DOHH2 (cell line): ENCODE measurements at regions not wholly inside any gene's neighbourhood (a gene's known extent, or its start where the extent isn't known, plus 50 kb on each side); places are given as distances from the start of the nearest gene placed in this dataset.

Experiments used
- H3F3A ChIP-seq: fragments of 200-600 bp; sonication (generic), shearing (Covaris generic); 2 replicates; pipeline ENCODE4 v1.6.0; 2016; ENCODE audit warnings: antibody characterized with exemption, mild to moderate bottlenecking; ENCODE audit not compliant: control insufficient read depth, insufficient read depth
- H3K27ac ChIP-seq: fragments of 200-600 bp; sonication (generic); 2 replicates; pipeline ENCODE4 v1.5.1; 2014; ENCODE audit warnings: low read depth, mild to moderate bottlenecking, low read length, moderate library complexity
- H3K27me3 ChIP-seq: fragments of 200-600 bp; sonication (generic); 2 replicates; pipeline ENCODE4 v1.6.1; 2014; ENCODE audit warnings: mild to moderate bottlenecking, low read length, mixed read lengths; ENCODE audit not compliant: control insufficient read depth
- H3K36me3 ChIP-seq: fragments of 200-600 bp; sonication (generic); 2 replicates; pipeline ENCODE4 v1.6.1; 2014; ENCODE audit warnings: mild to moderate bottlenecking, low read length, moderate library complexity, mixed read lengths; ENCODE audit not compliant: control insufficient read depth
- H3K4me1 ChIP-seq: fragments of 200-600 bp; sonication (generic); 2 replicates; pipeline ENCODE4 v1.6.1; 2014; ENCODE audit warnings: mild to moderate bottlenecking, low read length, mixed read lengths; ENCODE audit not compliant: control insufficient read depth
- H3K4me2 ChIP-seq: fragments of 200-600 bp; sonication (generic); 2 replicates; pipeline ENCODE4 v1.6.0; 2014; ENCODE audit warnings: mild to moderate bottlenecking, low read length, moderate library complexity
- H3K4me3 ChIP-seq: fragments of 200-600 bp; sonication (generic); 2 replicates; pipeline ENCODE4 v1.5.1; 2014; ENCODE audit warnings: mild to moderate bottlenecking, low read length, mixed read lengths
- H3K79me2 ChIP-seq: fragments of 200-600 bp; sonication (generic); 2 replicates; pipeline ENCODE4 v1.6.1; 2014; ENCODE audit warnings: mild to moderate bottlenecking, low read length, mixed read lengths; ENCODE audit not compliant: control insufficient read depth
- H3K9me2 ChIP-seq: fragments of 200-600 bp; sonication (generic); replicated peaks from 2 replicates; pipeline ENCODE4 v1.6.1; 2014; ENCODE audit warnings: mild to moderate bottlenecking, low read length, mixed read lengths; ENCODE audit not compliant: control insufficient read depth
- H3K9me3 ChIP-seq: fragments of 200-600 bp; sonication (generic); 2 replicates; pipeline ENCODE4 v1.6.1; 2014; ENCODE audit warnings: antibody characterized with exemption, low read length, mixed read lengths; ENCODE audit not compliant: control insufficient read depth, insufficient read depth
- H4K20me1 ChIP-seq: fragments of 200-600 bp; sonication (generic); 2 replicates; pipeline ENCODE4 v1.6.0; 2014; ENCODE audit warnings: low read depth, mild to moderate bottlenecking, antibody characterized with exemption, low read length, moderate library complexity; ENCODE audit not compliant: control insufficient read depth, insufficient read depth
- EZH2phosphoT487 ChIP-seq: fragments of 200-600 bp; sonication (generic); IDR thresholded peaks from 2 replicates; pipeline ENCODE4 v1.6.1; 2017; ENCODE audit warnings: borderline replicate concordance, mild to moderate bottlenecking, antibody characterized with exemption, low read length, moderate library complexity, mixed read lengths
- TF ChIP-seq, protein P1 (sequence below): fragments of 200-600 bp; sonication (generic); IDR thresholded peaks from one replicate; pipeline ENCODE4 v1.5.1; 2014; ENCODE audit warnings: antibody characterized with exemption, mild to moderate bottlenecking, low read depth, low read length; ENCODE audit not compliant: poor library complexity, severe bottlenecking

DNA sequence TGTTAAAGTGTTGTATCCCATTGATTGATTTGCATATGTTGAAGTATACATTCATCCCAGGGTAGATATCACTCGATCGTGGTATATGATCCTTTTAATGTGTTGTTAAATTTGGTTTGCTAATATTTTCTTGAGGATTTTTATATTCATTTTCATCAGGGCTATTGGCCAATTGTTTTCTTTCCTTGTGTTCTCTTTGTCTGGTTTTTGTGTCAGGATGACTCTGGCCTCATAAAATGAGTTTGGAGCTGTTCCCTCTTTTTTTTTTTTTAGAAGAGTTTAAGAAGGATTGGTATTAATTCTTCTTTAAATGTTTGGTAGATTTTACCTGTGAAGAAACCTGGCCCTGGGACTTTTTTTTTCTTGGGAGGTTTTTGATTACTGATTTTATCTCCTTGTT, 303.5 kb upstream of the RTL1 start:
- TF ChIP-seq EZH2phosphoT487, result no peak
- TF ChIP-seq, protein P1, sequence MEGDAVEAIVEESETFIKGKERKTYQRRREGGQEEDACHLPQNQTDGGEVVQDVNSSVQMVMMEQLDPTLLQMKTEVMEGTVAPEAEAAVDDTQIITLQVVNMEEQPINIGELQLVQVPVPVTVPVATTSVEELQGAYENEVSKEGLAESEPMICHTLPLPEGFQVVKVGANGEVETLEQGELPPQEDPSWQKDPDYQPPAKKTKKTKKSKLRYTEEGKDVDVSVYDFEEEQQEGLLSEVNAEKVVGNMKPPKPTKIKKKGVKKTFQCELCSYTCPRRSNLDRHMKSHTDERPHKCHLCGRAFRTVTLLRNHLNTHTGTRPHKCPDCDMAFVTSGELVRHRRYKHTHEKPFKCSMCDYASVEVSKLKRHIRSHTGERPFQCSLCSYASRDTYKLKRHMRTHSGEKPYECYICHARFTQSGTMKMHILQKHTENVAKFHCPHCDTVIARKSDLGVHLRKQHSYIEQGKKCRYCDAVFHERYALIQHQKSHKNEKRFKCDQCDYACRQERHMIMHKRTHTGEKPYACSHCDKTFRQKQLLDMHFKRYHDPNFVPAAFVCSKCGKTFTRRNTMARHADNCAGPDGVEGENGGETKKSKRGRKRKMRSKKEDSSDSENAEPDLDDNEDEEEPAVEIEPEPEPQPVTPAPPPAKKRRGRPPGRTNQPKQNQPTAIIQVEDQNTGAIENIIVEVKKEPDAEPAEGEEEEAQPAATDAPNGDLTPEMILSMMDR, result no peak
- H3K4me3 ChIP-seq, result no peak overlapping the region
- no peaks in the 10 kb centered on the region for H3K36me3 ChIP-seq

DNA sequence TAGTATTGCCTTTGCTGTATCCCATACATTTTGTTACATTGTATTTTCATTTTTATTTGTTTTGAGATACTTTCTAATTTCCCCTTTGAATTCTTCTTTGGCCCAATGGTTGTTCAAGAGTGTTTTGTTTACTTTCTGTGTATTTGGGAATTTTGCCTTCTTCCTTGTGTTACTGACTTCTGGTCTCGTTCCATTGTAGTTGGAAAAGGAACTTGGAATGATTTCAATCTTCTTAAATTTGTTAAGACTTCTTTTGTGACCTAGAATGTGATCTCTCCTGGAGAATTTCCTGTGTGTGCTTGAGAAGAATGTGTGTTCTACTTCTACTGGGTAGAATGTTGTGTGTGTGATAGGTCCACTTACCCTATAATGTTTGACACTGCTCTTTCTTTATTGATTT, 304.4 kb upstream of the RTL1 start:
- Histone ChIP-seq H4K20me1 (no peaks in the 10 kb centered on the region), H3K4me2 (no peak overlapping the region), H3K79me2 (no peaks in the 10 kb centered on the region), H3K9me3 (peaks cover 3% of the 10 kb centered on the region; the same call in 1 of the 2 replicates), H3F3A (no peaks in the 10 kb centered on the region), H3K4me3 (no peak overlapping the region), H3K27ac (no peak overlapping the region), H3K4me1 (no peaks in the 10 kb centered on the region), H3K36me3 (no peaks in the 10 kb centered on the region), H3K27me3 (no peaks in the 10 kb centered on the region), H3K9me2 (no peaks in the 10 kb centered on the region)
- TF ChIP-seq, protein P1, result no peak
- no peak for TF ChIP-seq EZH2phosphoT487

More for the DNA sequence above, 303.5 kb upstream of the RTL1 start:
- H3K9me2 ChIP-seq, result no peaks in the 10 kb centered on the region
- peaks cover 3% of the 10 kb centered on the region; the same call in 1 of the 2 replicates for H3K9me3 ChIP-seq
- H3K79me2 ChIP-seq, result no peaks in the 10 kb centered on the region
- no peak overlapping the region for H3K4me2 ChIP-seq
- no peaks in the 10 kb centered on the region for H3F3A ChIP-seq
- H3K27me3 ChIP-seq, result no peaks in the 10 kb centered on the region
- H3K4me1 ChIP-seq, result no peaks in the 10 kb centered on the region
- H4K20me1 ChIP-seq, result no peaks in the 10 kb centered on the region
- no peak overlapping the region for H3K27ac ChIP-seq

DNA sequence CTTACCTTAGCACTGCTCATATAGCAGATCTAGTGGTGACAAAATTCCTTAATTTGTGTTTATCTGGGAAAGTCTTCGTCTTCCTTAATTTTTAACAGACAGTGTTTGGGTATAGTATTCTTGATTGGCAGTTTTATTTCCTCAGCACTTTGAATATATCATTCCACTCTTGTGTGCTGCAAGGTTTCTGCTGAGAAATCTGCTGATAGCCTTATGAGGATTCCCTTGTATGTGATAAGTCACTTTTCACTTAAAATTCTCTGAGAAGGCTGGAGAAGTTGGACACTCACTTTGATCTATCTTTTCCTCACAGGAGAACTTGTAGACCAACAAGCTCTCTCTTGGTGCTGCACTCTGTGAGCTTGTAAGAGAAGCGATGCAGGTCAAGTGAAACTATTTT, 306.1 kb upstream of the RTL1 start:
- H3K79me2 ChIP-seq, result no peaks in the 10 kb centered on the region
- no peaks in the 10 kb centered on the region for H3K4me1 ChIP-seq
- no peaks in the 10 kb centered on the region for H3F3A ChIP-seq
- H3K27ac ChIP-seq, result no peak overlapping the region
- TF ChIP-seq EZH2phosphoT487, result no peak
- TF ChIP-seq, protein P1, result no peak
- no peaks in the 10 kb centered on the region for H4K20me1 ChIP-seq
- no peaks in the 10 kb centered on the region for H3K9me2 ChIP-seq
- H3K9me3 ChIP-seq, result peaks cover 3% of the 10 kb centered on the region; the same call in 1 of the 2 replicates
- no peak overlapping the region for H3K4me2 ChIP-seq
- no peaks in the 10 kb centered on the region for H3K36me3 ChIP-seq
- no peaks in the 10 kb centered on the region for H3K27me3 ChIP-seq
- no peak overlapping the region for H3K4me3 ChIP-seq

DNA sequence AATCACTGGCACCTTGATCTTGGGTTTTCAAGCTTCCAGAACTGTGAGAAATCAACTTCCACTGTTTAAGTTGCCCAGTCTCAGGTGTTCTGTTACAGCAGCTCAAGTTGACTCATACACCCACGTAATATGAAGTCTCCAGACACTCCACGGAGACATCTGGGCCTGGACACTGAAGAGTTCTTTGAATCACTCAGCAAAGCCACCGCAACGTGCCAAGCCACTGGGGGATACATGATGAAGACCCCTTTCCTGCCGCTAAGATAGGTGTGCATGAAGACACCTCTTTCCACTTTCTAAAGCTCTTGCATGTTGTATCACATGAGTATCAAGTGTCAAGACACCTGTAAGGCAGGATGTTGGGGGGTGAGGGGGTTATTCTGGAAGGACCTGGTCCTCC, 311.7 kb upstream of the RTL1 start:
- Histone ChIP-seq H3K4me2 (no peak overlapping the region), H3F3A (no peaks in the 10 kb centered on the region), H4K20me1 (no peaks in the 10 kb centered on the region), H3K27me3 (no peaks in the 10 kb centered on the region), H3K9me2 (no peaks in the 10 kb centered on the region), H3K27ac (no peak overlapping the region), H3K4me1 (no peaks in the 10 kb centered on the region), H3K79me2 (no peaks in the 10 kb centered on the region), H3K4me3 (no peak overlapping the region), H3K36me3 (no peaks in the 10 kb centered on the region), H3K9me3 (no peaks in the 10 kb centered on the region)
- no peak for TF ChIP-seq EZH2phosphoT487
- TF ChIP-seq, protein P1, result no peak
